ENCODE measurements at regions not wholly inside any gene's neighbourhood (a gene's known extent, or its start where the extent isn't known, plus 50 kb on each side); places are given as distances from the start of the nearest gene placed in this dataset.

GRCh38 chr9:108586471-108587139, 269.2 kb downstream of the ACTL7B start:
- Histone ChIP-seq H3K79me2 (ENCODE audit: control insufficient read depth, low read length) (no peaks in the 10 kb centered on the region), H3K4me1 (ENCODE audit: control insufficient read depth, low read length) (no peaks in the 10 kb centered on the region), H3K4me2 (ENCODE audit: low read length) (no peak overlapping the region), H3K27ac (ENCODE audit: low read depth, low read length) (no peak overlapping the region), H3K36me3 (ENCODE audit: control insufficient read depth, low read length) (no peaks in the 10 kb centered on the region), H3K9me2 (replicated peaks; ENCODE audit: control insufficient read depth, low read length) (no peaks in the 10 kb centered on the region), H3K4me3 (ENCODE audit: low read length) (no peak overlapping the region), H3F3A (ENCODE audit: control insufficient read depth, insufficient read depth) (no peaks in the 10 kb centered on the region), H4K20me1 (ENCODE audit: control insufficient read depth, insufficient read depth, low read depth, low read length) (no peaks in the 10 kb centered on the region), H3K27me3 (ENCODE audit: control insufficient read depth, low read length) (no peaks in the 10 kb centered on the region), H3K9me3 (ENCODE audit: control insufficient read depth, insufficient read depth, low read length) (no peaks in the 10 kb centered on the region)
- no peak for TF ChIP-seq CTCF (IDR thresholded peaks at IDR 0.05; ENCODE audit: low read depth, low read length, poor library complexity, severe bottlenecking)
- no peak for TF ChIP-seq EZH2phosphoT487 (IDR thresholded peaks at IDR 0.05; ENCODE audit: borderline replicate concordance, low read length)

GRCh38 chr9:108584860-108585259, 270.9 kb downstream of the ACTL7B start:
- Histone ChIP-seq H4K20me1 (ENCODE audit: control insufficient read depth, insufficient read depth, low read depth, low read length) (no peaks in the 10 kb centered on the region), H3K9me3 (ENCODE audit: control insufficient read depth, insufficient read depth, low read length) (no peaks in the 10 kb centered on the region), H3K9me2 (replicated peaks; ENCODE audit: control insufficient read depth, low read length) (no peaks in the 10 kb centered on the region), H3K4me2 (ENCODE audit: low read length) (no peak overlapping the region), H3K4me3 (ENCODE audit: low read length) (no peak overlapping the region), H3K79me2 (ENCODE audit: control insufficient read depth, low read length) (no peaks in the 10 kb centered on the region), H3K27me3 (ENCODE audit: control insufficient read depth, low read length) (no peaks in the 10 kb centered on the region), H3F3A (ENCODE audit: control insufficient read depth, insufficient read depth) (no peaks in the 10 kb centered on the region), H3K27ac (ENCODE audit: low read depth, low read length) (no peak overlapping the region), H3K36me3 (ENCODE audit: control insufficient read depth, low read length) (no peaks in the 10 kb centered on the region), H3K4me1 (ENCODE audit: control insufficient read depth, low read length) (no peaks in the 10 kb centered on the region)
- TF ChIP-seq CTCF (IDR thresholded peaks at IDR 0.05; ENCODE audit: low read depth, low read length, poor library complexity, severe bottlenecking) (no peak), EZH2phosphoT487 (IDR thresholded peaks at IDR 0.05; ENCODE audit: borderline replicate concordance, low read length) (no peak)

GRCh38 chr9:108582726-108583125, 273.1 kb downstream of the ACTL7B start:
- Histone ChIP-seq H3K4me1 (ENCODE audit: control insufficient read depth, low read length) (no peaks in the 10 kb centered on the region), H3K36me3 (ENCODE audit: control insufficient read depth, low read length) (no peaks in the 10 kb centered on the region), H3F3A (ENCODE audit: control insufficient read depth, insufficient read depth) (no peaks in the 10 kb centered on the region), H3K4me2 (ENCODE audit: low read length) (no peak overlapping the region), H3K9me2 (replicated peaks; ENCODE audit: control insufficient read depth, low read length) (no peaks in the 10 kb centered on the region), H3K4me3 (ENCODE audit: low read length) (no peak overlapping the region), H3K27ac (ENCODE audit: low read depth, low read length) (no peak overlapping the region), H4K20me1 (ENCODE audit: control insufficient read depth, insufficient read depth, low read depth, low read length) (no peaks in the 10 kb centered on the region), H3K27me3 (ENCODE audit: control insufficient read depth, low read length) (no peaks in the 10 kb centered on the region), H3K79me2 (ENCODE audit: control insufficient read depth, low read length) (no peaks in the 10 kb centered on the region), H3K9me3 (ENCODE audit: control insufficient read depth, insufficient read depth, low read length) (no peaks in the 10 kb centered on the region)
- no peak for TF ChIP-seq CTCF (IDR thresholded peaks at IDR 0.05; ENCODE audit: low read depth, low read length, poor library complexity, severe bottlenecking)
- TF ChIP-seq EZH2phosphoT487 (IDR thresholded peaks at IDR 0.05; ENCODE audit: borderline replicate concordance, low read length): no peak
